RWPE1 (cell line): ENCODE measurements at regions not wholly inside any gene's neighbourhood (a gene's known extent, or its start where the extent isn't known, plus 50 kb on each side); places are given as distances from the start of the nearest gene placed in this dataset.

Source experiments
- CTCF ChIA-PET: fragments of 350-600 bp; sonication (Branson Sonifier 250); formaldehyde crosslinking; extraction: SDS; loops from one replicate; lab custom pipeline; 2021; lab: Yijun Ruan, JAX
- POLR2A ChIA-PET: fragments of 400-600 bp; formaldehyde crosslinking; extraction: SDS; loops from one replicate; lab custom pipeline; 2020; ENCODE audit warnings: antibody characterized with exemption; ENCODE audit not compliant: low non-redundant PET; lab: Yijun Ruan, JAX
- DNase-seq: peaks from one replicate; pipeline ENCODE4 v3.0.0; 2012; ENCODE audit warnings: low spot score
- H3K27ac ChIP-seq: fragments of 450-650 bp; 2 replicates; pipeline ENCODE4 v1.5.1; 2017
- TF ChIP-seq, protein P1 (sequence below): fragments of 450-650 bp; conservative IDR thresholded peaks from 2 replicates; pipeline ENCODE4 v1.5.1; 2017; ENCODE audit warnings: low read depth, mild to moderate bottlenecking

- no peak overlapping the region for H3K27ac ChIP-seq
- ChIA-PET CTCF (interaction anchor here (0.5 kb wide), 1 partner anchor 700 kb away, joined by 4 read pairs; no protein-coding TSS in a partner anchor), POLR2A (no interaction called here)
- TF ChIP-seq, protein P1, sequence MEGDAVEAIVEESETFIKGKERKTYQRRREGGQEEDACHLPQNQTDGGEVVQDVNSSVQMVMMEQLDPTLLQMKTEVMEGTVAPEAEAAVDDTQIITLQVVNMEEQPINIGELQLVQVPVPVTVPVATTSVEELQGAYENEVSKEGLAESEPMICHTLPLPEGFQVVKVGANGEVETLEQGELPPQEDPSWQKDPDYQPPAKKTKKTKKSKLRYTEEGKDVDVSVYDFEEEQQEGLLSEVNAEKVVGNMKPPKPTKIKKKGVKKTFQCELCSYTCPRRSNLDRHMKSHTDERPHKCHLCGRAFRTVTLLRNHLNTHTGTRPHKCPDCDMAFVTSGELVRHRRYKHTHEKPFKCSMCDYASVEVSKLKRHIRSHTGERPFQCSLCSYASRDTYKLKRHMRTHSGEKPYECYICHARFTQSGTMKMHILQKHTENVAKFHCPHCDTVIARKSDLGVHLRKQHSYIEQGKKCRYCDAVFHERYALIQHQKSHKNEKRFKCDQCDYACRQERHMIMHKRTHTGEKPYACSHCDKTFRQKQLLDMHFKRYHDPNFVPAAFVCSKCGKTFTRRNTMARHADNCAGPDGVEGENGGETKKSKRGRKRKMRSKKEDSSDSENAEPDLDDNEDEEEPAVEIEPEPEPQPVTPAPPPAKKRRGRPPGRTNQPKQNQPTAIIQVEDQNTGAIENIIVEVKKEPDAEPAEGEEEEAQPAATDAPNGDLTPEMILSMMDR, result no peak
- DNase-seq, result no peak
Observed at GRCh38 chr5:117829646-117830045, 1158.7 kb downstream of the DTWD2 start.

DNA sequence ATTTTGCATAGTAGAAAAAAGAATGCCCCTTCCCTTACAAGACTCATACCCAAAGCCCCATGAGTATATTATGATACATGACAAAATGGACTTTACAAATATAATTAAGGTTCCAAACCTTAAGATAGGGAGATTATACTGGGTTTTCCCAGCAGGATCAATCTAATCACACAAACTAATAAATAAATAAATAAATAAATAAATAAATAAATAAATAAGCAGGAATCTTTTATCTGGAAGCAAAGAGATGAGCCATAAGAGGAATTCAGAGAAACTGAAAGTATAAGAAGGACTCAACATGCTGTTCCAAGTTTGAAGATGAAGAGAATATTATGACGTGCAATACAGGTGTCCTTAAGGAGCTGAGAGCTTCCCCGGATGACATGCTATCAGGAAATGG lies 1174.5 kb downstream of the DTWD2 start:
- no peak overlapping the region for H3K27ac ChIP-seq
- no peak for DNase-seq
- TF ChIP-seq, protein P1, result no peak
- CTCF ChIA-PET, result no interaction called here
- POLR2A ChIA-PET, result no interaction called here

DNA sequence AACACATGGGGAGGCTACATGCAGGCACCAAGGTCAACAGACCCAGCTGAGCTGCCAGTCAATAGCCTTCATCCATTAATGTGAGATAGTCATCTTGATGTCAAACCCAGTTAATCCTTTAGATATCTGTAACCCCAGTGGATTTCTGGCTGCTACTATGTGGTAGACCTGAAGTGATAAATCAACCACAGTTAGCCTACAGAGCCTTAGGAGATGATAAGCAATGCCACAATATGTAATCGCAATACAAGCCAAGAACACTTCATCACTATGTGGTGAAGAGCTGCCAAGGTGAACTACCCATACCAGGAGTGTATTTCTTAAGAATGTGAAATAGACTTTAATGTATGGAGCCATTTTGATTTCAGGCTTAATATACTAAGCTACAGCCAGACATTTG lies 1175.5 kb downstream of the DTWD2 start:
- no peak overlapping the region for H3K27ac ChIP-seq
- CTCF ChIA-PET, result no interaction called here
- DNase-seq, result no peak
- POLR2A ChIA-PET, result no interaction called here
- TF ChIP-seq, protein P1, result no peak

DNA sequence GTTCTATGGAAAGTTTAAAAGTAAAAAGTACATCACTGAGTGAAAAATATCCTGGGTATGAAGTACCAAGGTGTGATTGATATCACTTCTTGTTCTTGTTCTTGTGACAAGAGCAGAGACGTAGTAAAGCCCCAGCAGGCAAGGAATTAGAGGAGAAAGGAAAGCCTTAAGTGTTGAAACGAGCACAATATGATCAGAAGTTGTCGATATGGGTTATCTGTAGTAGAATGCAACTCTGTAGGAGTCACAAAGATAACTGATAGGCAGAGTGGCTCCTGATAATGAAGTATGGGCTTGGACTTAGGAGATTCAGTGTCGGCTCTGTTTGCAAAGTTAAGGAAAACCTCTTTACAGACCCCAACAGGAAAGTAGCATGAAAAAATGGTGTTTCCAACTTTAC lies 1179.1 kb downstream of the DTWD2 start:
- no peak for DNase-seq
- CTCF ChIA-PET, result no interaction called here
- TF ChIP-seq, protein P1, result no peak
- H3K27ac ChIP-seq, result no peak overlapping the region
- POLR2A ChIA-PET, result no interaction called here

DNA sequence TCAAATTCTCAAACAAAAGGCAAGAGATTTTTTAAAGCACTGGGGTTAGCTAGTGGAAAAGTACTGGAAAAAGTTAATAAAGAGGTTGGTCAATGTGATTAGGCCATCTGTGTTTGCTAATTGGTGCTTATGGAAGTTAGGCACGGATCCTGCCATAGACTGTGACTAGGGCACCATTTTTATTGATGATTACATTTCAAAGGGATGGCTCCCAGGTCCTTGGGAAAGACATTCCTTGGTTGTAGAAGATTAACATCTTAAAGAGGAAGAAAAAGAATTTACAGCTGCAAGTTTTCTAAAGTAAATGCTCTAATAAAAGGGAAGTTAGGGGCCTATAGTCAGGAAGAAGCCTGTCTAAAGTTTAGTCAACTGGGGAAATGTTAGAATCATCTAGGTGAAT lies 1183.3 kb downstream of the DTWD2 start:
- no peak for DNase-seq
- POLR2A ChIA-PET, result no interaction called here
- CTCF ChIA-PET, result no interaction called here
- TF ChIP-seq, protein P1, result no peak
- no peak overlapping the region for H3K27ac ChIP-seq

GRCh38 chr5:117803533-117803932 lies 1184.8 kb downstream of the DTWD2 start:
- TF ChIP-seq, protein P1, result no peak
- CTCF ChIA-PET, result no interaction called here
- DNase-seq, result no peak
- POLR2A ChIA-PET, result no interaction called here
- H3K27ac ChIP-seq, result no peak overlapping the region

GRCh38 chr5:117801583-117801982 lies 1186.8 kb downstream of the DTWD2 start:
- ChIA-PET CTCF (no interaction called here), POLR2A (no interaction called here)
- no peak overlapping the region for H3K27ac ChIP-seq
- no peak for DNase-seq
- TF ChIP-seq, protein P1, result no peak
